Panc1 (cell line): ENCODE measurements at regions not wholly inside any gene's neighbourhood (a gene's known extent, or its start where the extent isn't known, plus 50 kb on each side); places are given as distances from the start of the nearest gene placed in this dataset.

ENCODE experiments used
- ATAC-seq: fragments of 200-7000 bp; cut with Tn5 transposase; 2 replicates; pipeline ENCODE4 v1.9.1; 2020; ENCODE audit warnings: mild to moderate bottlenecking, moderate library complexity
- BruUV-seq: library from RNA; stranded (reverse); fragments of 400-500 nt; replicated peaks from 2 replicates; lab custom pipeline; 2021; lab: Mats Ljungman, UMichigan
- CTCF ChIA-PET: fragments of 300-600 bp; sonication (Branson Sonifier 250); formaldehyde crosslinking; loops from one replicate; lab custom pipeline; 2022; ENCODE audit warnings: antibody characterized with exemption; lab: Charles Lee
- POLR2A ChIA-PET: fragments of 300-600 bp; sonication (Branson Sonifier 250); formaldehyde crosslinking; loops from one replicate; lab custom pipeline; 2022; ENCODE audit warnings: antibody characterized with exemption; lab: Charles Lee
- DNase-seq: peaks from one replicate; pipeline ENCODE4 v3.0.0-alpha.2; 2010; ENCODE audit warnings: low read depth, low spot score
- H3K27ac ChIP-seq: 2 replicates; pipeline ENCODE4 v1.5.1; 2011; ENCODE audit warnings: mild to moderate bottlenecking, low read length, inconsistent platforms
- H3K27me3 ChIP-seq: fragments of 200-500 bp; sonication (Bioruptor generic); 2 replicates; pipeline ENCODE4 v1.6.0; 2014; ENCODE audit warnings: low read length, inconsistent platforms; ENCODE audit not compliant: control insufficient read depth, insufficient read depth
- H3K36me3 ChIP-seq: fragments of 200-500 bp; sonication (Bioruptor generic); 2 replicates; pipeline ENCODE4 v1.5.1; 2014; ENCODE audit warnings: inconsistent platforms, mild to moderate bottlenecking, low read length, moderate library complexity; ENCODE audit not compliant: control insufficient read depth, insufficient read depth
- H3K4me1 ChIP-seq: 2 replicates; pipeline ENCODE4 v1.5.1; 2011; ENCODE audit warnings: inconsistent platforms, mild to moderate bottlenecking, low read length, moderate library complexity; ENCODE audit not compliant: control insufficient read depth, insufficient read depth
- H3K4me3 ChIP-seq, 2 experiments: 2 replicates each; pipeline ENCODE4 v1.5.1; 2011 to 2012; ENCODE audit warnings: low read depth in 2 of 2, low read length in 2 of 2, mild to moderate bottlenecking in 2 of 2, inconsistent platforms in 1 of 2, moderate library complexity in 1 of 2
- H3K9me3 ChIP-seq: fragments of 200-500 bp; sonication (Bioruptor generic); 2 replicates; pipeline ENCODE4 v1.5.1; 2014; ENCODE audit warnings: low read depth, mild to moderate bottlenecking, inconsistent platforms, low read length, moderate library complexity; ENCODE audit not compliant: control insufficient read depth, insufficient read depth
- CTCF ChIP-seq: fragments of 450-650 bp; IDR thresholded peaks from 2 replicates; pipeline ENCODE4 v1.5.1; 2017; ENCODE audit warnings: mild to moderate bottlenecking
- POLR2AphosphoS5 ChIP-seq: IDR thresholded peaks from 2 replicates; pipeline ENCODE4 v1.6.1; 2012; ENCODE audit warnings: mild to moderate bottlenecking, low read depth, low read length, moderate library complexity
- REST ChIP-seq, 2 experiments: IDR thresholded peaks; 2 replicates each; pipeline ENCODE4 v1.6.1; 2011 to 2012; ENCODE audit warnings: low read depth in 2 of 2, control low read depth in 1 of 2, low read length in 1 of 2, mild to moderate bottlenecking in 1 of 2, moderate library complexity in 1 of 2; ENCODE audit not compliant: insufficient read depth in 1 of 2
- SIN3A ChIP-seq: IDR thresholded peaks from 2 replicates; pipeline ENCODE4 v1.6.1; 2012; ENCODE audit warnings: low read depth, mild to moderate bottlenecking, low read length, moderate library complexity, borderline replicate concordance; ENCODE audit not compliant: insufficient read depth
- TCF7L2 ChIP-seq: IDR thresholded peaks from 2 replicates; pipeline ENCODE4 v1.6.1; 2011; ENCODE audit warnings: mild to moderate bottlenecking, low read depth, low read length, inconsistent platforms
- in situ Hi-C: cut with HindIII; loops from 2 replicates; pipeline ENCODE4 v1.10.0; 2016; ENCODE audit warnings: low sequenced_read_pairs, low pct_unique_long_range_greater_than_20kb
- intact Hi-C: fragments of 100-400 bp; cut with micrococcal nuclease; formaldehyde crosslinking; loops from one replicate; pipeline ENCODE4 v1.10.0; 2022; ENCODE audit not compliant: unreplicated experiment

DNA sequence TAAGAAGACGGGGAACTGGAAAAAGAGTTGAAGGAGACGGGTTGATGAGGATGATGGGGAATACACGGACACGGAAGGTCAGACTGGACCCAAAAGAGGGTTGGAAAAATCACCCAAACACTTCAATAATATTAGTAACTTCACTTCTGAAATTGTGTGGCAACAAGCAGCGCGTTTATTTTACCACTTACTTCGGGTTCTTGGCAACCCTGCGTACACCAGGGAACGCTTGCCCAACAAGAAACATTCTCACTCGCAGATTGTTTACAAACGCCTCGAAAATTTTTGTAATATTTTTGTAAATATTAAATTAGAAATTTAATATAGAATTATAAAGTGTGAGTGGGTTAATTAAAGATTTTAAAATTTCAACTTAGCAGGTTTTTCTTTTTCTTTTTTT lies 99.5 kb downstream of the CEBPB start:
- no TSS peak for BruUV-seq
- POLR2A ChIA-PET = no interaction called here
- CTCF ChIA-PET = no interaction called here
- Histone ChIP-seq H3K27ac (no peak overlapping the region), H3K36me3 (no peaks in the 10 kb centered on the region), H3K4me3 (no peak overlapping the region), H3K4me1 (peaks cover 33% of the 10 kb centered on the region), H3K9me3 (no peaks in the 10 kb centered on the region), H3K27me3 (no peaks in the 10 kb centered on the region)
- TF ChIP-seq CTCF (no peak), SIN3A (no peak), TCF7L2 (no peak), REST (IDR thresholded peaks at IDR 0.05; ENCODE audit: insufficient read depth in 1 of 2, low read depth in 2 of 2, low read length in 1 of 2) (no peak)
- DNase-seq (no peak), ATAC-seq (no peak)
- intact Hi-C loops = loop anchor here (10.0 kb wide), 1 partner anchor 175 kb away; no protein-coding TSS in a partner anchor
- in situ Hi-C loops = no loop called here

DNA sequence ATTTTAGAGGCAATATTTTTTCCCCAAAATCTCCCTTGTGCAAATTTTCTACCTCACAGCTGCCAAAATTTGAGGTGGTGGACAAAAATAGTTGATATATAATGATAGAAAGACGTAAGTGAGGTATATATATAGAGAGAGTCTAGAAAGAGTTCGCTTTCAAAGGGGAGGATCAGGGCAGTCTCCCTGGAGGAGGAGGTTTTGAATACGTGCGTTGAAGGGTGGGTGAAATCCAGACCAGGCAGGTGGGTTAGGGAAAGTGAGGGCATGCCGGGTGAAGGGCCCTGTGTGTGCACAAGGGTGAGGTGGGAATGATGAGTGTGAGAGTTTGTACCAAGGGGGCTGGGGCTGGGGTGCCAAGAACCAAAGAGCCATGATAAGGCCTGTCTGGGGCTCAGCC lies 100.2 kb downstream of the CEBPB start:
- ATAC-seq (no peak), DNase-seq (no peak)
- Histone ChIP-seq H3K27me3 (no peaks in the 10 kb centered on the region), H3K9me3 (no peaks in the 10 kb centered on the region), H3K4me1 (peaks cover 26% of the 10 kb centered on the region), H3K36me3 (no peaks in the 10 kb centered on the region), H3K27ac (no peak overlapping the region), H3K4me3 (no peak overlapping the region)
- POLR2A ChIA-PET = no interaction called here
- no peak for TF ChIP-seq POLR2AphosphoS5
- CTCF ChIA-PET = no interaction called here
- no TSS peak for BruUV-seq
- in situ Hi-C loops = no loop called here
- intact Hi-C loops = loop anchor here (10.0 kb wide), 1 partner anchor 174 kb away; no protein-coding TSS in a partner anchor

- ATAC-seq = no peak
- Histone ChIP-seq H3K9me3 (no peaks in the 10 kb centered on the region), H3K36me3 (no peaks in the 10 kb centered on the region), H3K27me3 (no peaks in the 10 kb centered on the region), H3K4me1 (peaks cover 20% of the 10 kb centered on the region), H3K27ac (peak overlapping the region; percentile 75; the same call in 1 of the 2 replicates), H3K4me3 (no peak overlapping the region)
- TF ChIP-seq CTCF (no peak), TCF7L2 (no peak), REST (IDR thresholded peaks at IDR 0.05; ENCODE audit: insufficient read depth in 1 of 2, low read depth in 2 of 2, low read length in 1 of 2) (no peak), POLR2AphosphoS5 (no peak), SIN3A (no peak)
- intact Hi-C loops = loop anchor here (10.0 kb wide), 1 partner anchor 173 kb away; no protein-coding TSS in a partner anchor
- POLR2A ChIA-PET = no interaction called here
- in situ Hi-C loops = no loop called here
- CTCF ChIA-PET = no interaction called here
- DNase-seq = no peak
- BruUV-seq = no TSS peak
Measured at GRCh38 chr20:50291254-50292078, 100.8 kb downstream of the CEBPB start.
